ENCODE measurements at regions not wholly inside any gene's neighbourhood (a gene's known extent, or its start where the extent isn't known, plus 50 kb on each side); places are given as distances from the start of the nearest gene placed in this dataset.

DNA sequence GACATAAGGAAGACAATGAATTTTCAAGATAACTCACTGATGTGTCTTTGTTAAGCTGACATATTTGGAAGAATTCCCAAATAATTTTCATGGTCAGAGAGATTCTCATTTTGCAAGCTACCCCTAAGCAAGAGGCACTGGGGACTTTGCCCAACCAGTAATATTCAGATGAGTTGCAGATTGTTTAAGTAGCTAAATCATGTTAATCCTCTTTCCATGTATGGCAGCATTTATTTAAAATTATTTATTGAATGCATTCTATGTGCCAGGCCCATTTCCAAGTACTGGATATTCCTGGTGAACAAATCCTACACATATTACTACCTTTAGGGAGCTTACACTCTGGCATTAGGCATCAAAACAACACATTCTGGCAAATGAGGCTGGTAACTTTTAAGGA lies 56.5 kb upstream of the BACH1 start:
- no peak overlapping the region for H3K4me3 ChIP-seq (ENCODE audit: low read length in 2 of 2)
- H3K4me2 ChIP-seq (ENCODE audit: insufficient read depth, low read length, poor library complexity, severe bottlenecking), result no peak overlapping the region
- no peak overlapping the region for H2AK5ac ChIP-seq (ENCODE audit: low read depth, low read length)
- no peak overlapping the region for H2BK5ac ChIP-seq (ENCODE audit: low read length)
- H3K4ac ChIP-seq (ENCODE audit: low read length), result no peak overlapping the region
- H3K4me1 ChIP-seq (ENCODE audit: control insufficient read depth in 2 of 2, insufficient read depth in 1 of 2, low read depth in 1 of 2, low read length in 2 of 2), result no peaks in the 10 kb centered on the region
- no peak overlapping the region for H2BK120ac ChIP-seq (ENCODE audit: low read depth, low read length)
- no peak overlapping the region for H3K9ac ChIP-seq (ENCODE audit: low read depth, low read length, poor library complexity)
- no peak overlapping the region for H4K8ac ChIP-seq (ENCODE audit: low read depth, low read length)
- no peaks in the 10 kb centered on the region for H3K79me1 ChIP-seq (ENCODE audit: low read depth, low read length)
- no peak overlapping the region for H3K27ac ChIP-seq (replicated peaks; ENCODE audit: low read length)
- no peak overlapping the region for H3K18ac ChIP-seq (ENCODE audit: low read length)
- H3K9me3 ChIP-seq (replicated peaks in 1 of 2; ENCODE audit: control insufficient read depth in 2 of 2, insufficient read depth in 1 of 2, low read depth in 1 of 2, low read length in 2 of 2), result no peaks in the 10 kb centered on the region
- H3K14ac ChIP-seq (ENCODE audit: low read length), result no peak overlapping the region
- H4K91ac ChIP-seq (ENCODE audit: low read depth, low read length, poor library complexity), result no peak overlapping the region
- no peak overlapping the region for H2BK12ac ChIP-seq (ENCODE audit: low read length)
- no peaks in the 10 kb centered on the region for H3K27me3 ChIP-seq (ENCODE audit: control insufficient read depth in 3 of 3, insufficient read depth in 3 of 3, low read depth in 1 of 3, low read length in 3 of 3)
- H3K36me3 ChIP-seq (replicated peaks in 1 of 2; ENCODE audit: control insufficient read depth in 2 of 2, insufficient read depth in 2 of 2, low read length in 2 of 2), result no peaks in the 10 kb centered on the region
- H2BK15ac ChIP-seq (ENCODE audit: low read length), result no peak overlapping the region
- H2AFZ ChIP-seq (ENCODE audit: low read length), result no peak overlapping the region
- DNase-seq (ENCODE audit: low spot score), result no peak
- no peak overlapping the region for H3K23ac ChIP-seq (ENCODE audit: low read depth, low read length, poor library complexity)

DNA sequence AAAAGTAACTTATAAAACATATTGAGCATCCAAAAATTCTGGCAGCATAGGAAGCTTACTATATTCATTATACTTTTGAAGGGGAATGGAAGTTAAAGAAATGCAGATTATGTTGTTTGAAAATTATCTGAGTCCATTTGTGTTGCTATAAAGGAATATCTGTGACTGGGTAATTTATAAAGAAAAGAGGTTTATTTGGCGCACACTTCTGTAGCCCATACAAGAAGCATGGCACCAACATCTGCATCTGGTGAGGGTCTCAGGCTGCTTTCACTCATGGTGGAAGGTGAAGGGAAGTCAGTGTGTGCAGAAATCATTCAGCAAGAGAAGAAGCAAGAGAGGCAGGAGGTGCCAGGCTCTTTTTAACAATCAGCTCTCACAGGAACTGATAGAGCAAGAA lies 55.5 kb upstream of the BACH1 start:
- WGBS, 2 donors (ENCODE audit: extremely low coverage in 2 of 2, insufficient read length in 2 of 2, insufficient replicate concordance in 1 of 2), result no CpG with 5 or more reads among the region's 1 CpG
- H2BK5ac ChIP-seq (ENCODE audit: low read length), result no peak overlapping the region

DNA sequence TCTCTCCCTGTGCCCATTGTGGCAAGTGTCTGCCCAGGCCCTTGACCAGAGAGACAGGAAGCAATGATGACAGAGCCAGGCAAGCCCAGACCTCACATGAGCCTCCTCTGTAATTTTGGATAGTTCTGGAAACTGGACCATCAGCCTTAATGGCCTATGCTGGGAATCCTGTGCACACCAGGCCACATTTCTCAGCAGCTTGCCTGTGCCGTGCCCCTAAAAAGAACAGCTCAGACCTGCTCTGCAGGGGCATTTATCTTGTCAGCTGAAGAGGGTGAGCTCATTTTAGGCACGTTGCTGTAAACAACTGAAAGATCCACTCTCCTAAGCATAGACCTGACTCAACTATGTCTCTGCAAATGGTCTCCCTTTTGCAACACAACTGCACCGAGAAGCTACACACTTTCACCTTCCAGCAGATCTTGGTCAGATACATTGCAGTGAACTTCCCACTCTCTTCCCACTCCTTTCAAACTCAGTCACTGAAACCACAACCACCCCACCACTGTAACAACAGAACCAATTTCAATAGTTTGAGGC lies 53.5 kb upstream of the BACH1 start:
- Histone ChIP-seq H3K27me3 (ENCODE audit: control insufficient read depth in 3 of 3, insufficient read depth in 3 of 3, low read depth in 1 of 3, low read length in 3 of 3) (no peaks in the 10 kb centered on the region), H2AFZ (ENCODE audit: low read length) (no peak overlapping the region), H2AK5ac (ENCODE audit: low read depth, low read length) (no peak overlapping the region), H3K36me3 (replicated peaks in 1 of 2; ENCODE audit: control insufficient read depth in 2 of 2, insufficient read depth in 2 of 2, low read length in 2 of 2) (no peaks in the 10 kb centered on the region), H2BK15ac (ENCODE audit: low read length) (no peak overlapping the region), H3K18ac (ENCODE audit: low read length) (no peak overlapping the region), H3K4me3 (ENCODE audit: low read length in 2 of 2) (no peak overlapping the region), H2BK12ac (ENCODE audit: low read length) (no peak overlapping the region), H3K79me1 (ENCODE audit: low read depth, low read length) (no peaks in the 10 kb centered on the region), H2BK5ac (ENCODE audit: low read length) (no peak overlapping the region), H2BK120ac (ENCODE audit: low read depth, low read length) (no peak overlapping the region), H3K4me2 (ENCODE audit: insufficient read depth, low read length, poor library complexity, severe bottlenecking) (no peak overlapping the region), H3K27ac (replicated peaks; ENCODE audit: low read length) (no peak overlapping the region), H3K9me3 (replicated peaks in 1 of 2; ENCODE audit: control insufficient read depth in 2 of 2, insufficient read depth in 1 of 2, low read depth in 1 of 2, low read length in 2 of 2) (peaks cover 0 to 1% of the 10 kb centered on the region in 2 donors), H3K14ac (ENCODE audit: low read length) (no peak overlapping the region), H3K4me1 (ENCODE audit: control insufficient read depth in 2 of 2, insufficient read depth in 1 of 2, low read depth in 1 of 2, low read length in 2 of 2) (no peaks in the 10 kb centered on the region), H3K23ac (ENCODE audit: low read depth, low read length, poor library complexity) (no peak overlapping the region), H4K91ac (ENCODE audit: low read depth, low read length, poor library complexity) (no peak overlapping the region), H4K8ac (ENCODE audit: low read depth, low read length) (no peak overlapping the region), H3K4ac (ENCODE audit: low read length) (no peak overlapping the region), H3K9ac (ENCODE audit: low read depth, low read length, poor library complexity) (no peak overlapping the region)
- no CpG with 5 or more reads among the region's 3 CpGs for WGBS, 2 donors (ENCODE audit: extremely low coverage in 2 of 2, insufficient read length in 2 of 2, insufficient replicate concordance in 1 of 2)
- no peak for DNase-seq (ENCODE audit: low spot score)

More for the DNA sequence above, 55.5 kb upstream of the BACH1 start:
- Histone ChIP-seq H3K79me1 (ENCODE audit: low read depth, low read length) (no peaks in the 10 kb centered on the region), H3K14ac (ENCODE audit: low read length) (no peak overlapping the region), H3K27ac (replicated peaks; ENCODE audit: low read length) (no peak overlapping the region), H2BK120ac (ENCODE audit: low read depth, low read length) (no peak overlapping the region), H2BK12ac (ENCODE audit: low read length) (no peak overlapping the region), H4K91ac (ENCODE audit: low read depth, low read length, poor library complexity) (no peak overlapping the region), H3K4ac (ENCODE audit: low read length) (no peak overlapping the region), H2BK15ac (ENCODE audit: low read length) (no peak overlapping the region), H3K4me2 (ENCODE audit: insufficient read depth, low read length, poor library complexity, severe bottlenecking) (no peak overlapping the region), H3K4me3 (ENCODE audit: low read length in 2 of 2) (no peak overlapping the region), H3K9ac (ENCODE audit: low read depth, low read length, poor library complexity) (no peak overlapping the region), H3K9me3 (replicated peaks in 1 of 2; ENCODE audit: control insufficient read depth in 2 of 2, insufficient read depth in 1 of 2, low read depth in 1 of 2, low read length in 2 of 2) (no peaks in the 10 kb centered on the region), H3K23ac (ENCODE audit: low read depth, low read length, poor library complexity) (no peak overlapping the region), H3K4me1 (ENCODE audit: control insufficient read depth in 2 of 2, insufficient read depth in 1 of 2, low read depth in 1 of 2, low read length in 2 of 2) (no peaks in the 10 kb centered on the region), H3K27me3 (ENCODE audit: control insufficient read depth in 3 of 3, insufficient read depth in 3 of 3, low read depth in 1 of 3, low read length in 3 of 3) (no peaks in the 10 kb centered on the region), H3K36me3 (replicated peaks in 1 of 2; ENCODE audit: control insufficient read depth in 2 of 2, insufficient read depth in 2 of 2, low read length in 2 of 2) (no peaks in the 10 kb centered on the region), H2AFZ (ENCODE audit: low read length) (no peak overlapping the region), H2AK5ac (ENCODE audit: low read depth, low read length) (no peak overlapping the region), H3K18ac (ENCODE audit: low read length) (no peak overlapping the region), H4K8ac (ENCODE audit: low read depth, low read length) (no peak overlapping the region)
- DNase-seq (ENCODE audit: low spot score), result no peak

DNA sequence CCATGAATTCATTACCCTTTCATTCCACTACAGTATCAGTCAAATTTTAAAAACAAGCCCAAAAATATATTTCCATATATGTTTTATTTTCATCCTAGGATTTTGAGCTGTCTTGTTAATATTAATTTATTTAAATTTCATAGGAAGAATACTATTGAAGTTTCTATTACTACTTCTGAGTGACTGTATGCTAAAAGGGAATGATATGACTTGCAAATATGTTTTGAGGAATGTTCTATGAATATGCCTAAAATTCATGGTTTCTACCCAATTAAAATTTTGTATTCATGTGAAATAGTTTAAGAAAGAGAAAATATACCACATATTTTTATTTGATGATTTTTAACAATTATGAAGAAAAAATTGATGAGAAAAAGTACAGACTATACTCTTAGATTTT lies 52.9 kb upstream of the BACH1 start:
- no peak overlapping the region for H3K14ac ChIP-seq (ENCODE audit: low read length)

More for the DNA sequence above, 52.9 kb upstream of the BACH1 start:
- no peaks in the 10 kb centered on the region for H3K79me1 ChIP-seq (ENCODE audit: low read depth, low read length)
- H4K91ac ChIP-seq (ENCODE audit: low read depth, low read length, poor library complexity), result no peak overlapping the region
- H4K8ac ChIP-seq (ENCODE audit: low read depth, low read length), result no peak overlapping the region
- no peaks in the 10 kb centered on the region for H3K36me3 ChIP-seq (replicated peaks in 1 of 2; ENCODE audit: control insufficient read depth in 2 of 2, insufficient read depth in 2 of 2, low read length in 2 of 2)
- no peak overlapping the region for H2AK5ac ChIP-seq (ENCODE audit: low read depth, low read length)
- no peak overlapping the region for H3K4ac ChIP-seq (ENCODE audit: low read length)
- H3K4me1 ChIP-seq (ENCODE audit: control insufficient read depth in 2 of 2, insufficient read depth in 1 of 2, low read depth in 1 of 2, low read length in 2 of 2), result no peaks in the 10 kb centered on the region
- no peak overlapping the region for H2BK15ac ChIP-seq (ENCODE audit: low read length)
- no peak overlapping the region for H2BK12ac ChIP-seq (ENCODE audit: low read length)
- peaks cover 0 to 1% of the 10 kb centered on the region in 2 donors for H3K9me3 ChIP-seq (replicated peaks in 1 of 2; ENCODE audit: control insufficient read depth in 2 of 2, insufficient read depth in 1 of 2, low read depth in 1 of 2, low read length in 2 of 2)
- no peak overlapping the region for H2AFZ ChIP-seq (ENCODE audit: low read length)
- no peak overlapping the region for H3K18ac ChIP-seq (ENCODE audit: low read length)
- no peak overlapping the region for H3K4me3 ChIP-seq (ENCODE audit: low read length in 2 of 2)
- no peak for DNase-seq (ENCODE audit: low spot score)
- H3K27ac ChIP-seq (replicated peaks; ENCODE audit: low read length), result no peak overlapping the region
- no peak overlapping the region for H2BK5ac ChIP-seq (ENCODE audit: low read length)
- no peak overlapping the region for H3K23ac ChIP-seq (ENCODE audit: low read depth, low read length, poor library complexity)
- H3K27me3 ChIP-seq (ENCODE audit: control insufficient read depth in 3 of 3, insufficient read depth in 3 of 3, low read depth in 1 of 3, low read length in 3 of 3), result no peaks in the 10 kb centered on the region
- H3K9ac ChIP-seq (ENCODE audit: low read depth, low read length, poor library complexity), result no peak overlapping the region
- no peak overlapping the region for H3K4me2 ChIP-seq (ENCODE audit: insufficient read depth, low read length, poor library complexity, severe bottlenecking)
- H2BK120ac ChIP-seq (ENCODE audit: low read depth, low read length), result no peak overlapping the region

Data from neuronal stem cell (in vitro differentiated cells).